Anterior cingulate cortex (tissue), 58 donors: ENCODE measurements at regions not wholly inside any gene's neighbourhood (a gene's known extent, or its start where the extent isn't known, plus 50 kb on each side); places are given as distances from the start of the nearest gene placed in this dataset.

Experiments used
- DNase-seq, 58 donors: peaks; one replicate each; lab custom pipeline; 2025; lab: John Stamatoyannopoulos, UW

DNA sequence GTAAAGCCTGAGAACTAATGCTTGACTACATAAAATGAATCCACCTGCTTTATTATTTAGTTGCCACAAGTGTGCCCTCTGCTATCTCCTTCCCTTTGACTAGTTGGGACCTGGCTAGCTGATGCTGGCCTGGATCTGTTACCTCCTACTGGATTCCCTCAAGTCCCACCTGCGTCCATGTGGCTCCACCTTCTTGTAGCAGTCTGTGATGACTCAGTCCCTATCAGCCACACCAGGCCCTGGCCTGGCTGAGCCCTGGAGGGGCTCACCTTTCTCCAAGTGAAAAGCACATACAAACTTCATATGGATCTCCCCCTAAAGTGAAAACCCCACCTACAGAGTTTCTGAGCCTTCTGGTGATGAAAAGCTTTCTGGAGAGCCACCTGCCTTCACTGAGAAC, 611.4 kb downstream of the SEMA5A start:
- DNase-seq: no peak

- no peak for DNase-seq
These were observed 604.9 kb downstream of the SEMA5A start for GRCh38 chr5:8940934-8941333.

GRCh38 chr5:8943301-8943700, 602.6 kb downstream of the SEMA5A start:
- no peak for DNase-seq

DNA sequence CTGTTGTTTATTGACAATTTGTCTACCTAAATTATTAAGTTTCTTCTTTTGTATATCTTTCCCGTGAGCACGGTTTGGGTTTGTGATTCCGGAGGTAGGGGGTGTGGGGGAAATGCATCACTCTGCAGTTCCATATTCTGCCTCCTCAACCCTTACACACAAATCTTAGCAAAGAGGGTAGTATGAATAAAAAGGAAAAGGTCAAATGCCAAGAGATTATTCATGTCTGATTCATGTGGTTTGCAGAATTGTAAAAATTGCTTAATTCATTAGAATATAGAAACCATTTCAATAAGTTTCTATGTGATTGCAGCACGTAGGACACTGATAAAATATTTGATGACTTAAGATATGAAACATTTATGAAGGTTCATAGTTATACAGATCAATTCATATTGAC, 601.9 kb downstream of the SEMA5A start:
- DNase-seq: no peak

GRCh38 chr5:8945972-8946371, 599.9 kb downstream of the SEMA5A start:
- DNase-seq: no peak

GRCh38 chr5:8949908-8950307, 596.0 kb downstream of the SEMA5A start:
- DNase-seq: no peak

GRCh38 chr5:8952147-8952546, 593.7 kb downstream of the SEMA5A start:
- DNase-seq: no peak

GRCh38 chr5:8953016-8953415, 592.9 kb downstream of the SEMA5A start:
- DNase-seq: no peak

DNA sequence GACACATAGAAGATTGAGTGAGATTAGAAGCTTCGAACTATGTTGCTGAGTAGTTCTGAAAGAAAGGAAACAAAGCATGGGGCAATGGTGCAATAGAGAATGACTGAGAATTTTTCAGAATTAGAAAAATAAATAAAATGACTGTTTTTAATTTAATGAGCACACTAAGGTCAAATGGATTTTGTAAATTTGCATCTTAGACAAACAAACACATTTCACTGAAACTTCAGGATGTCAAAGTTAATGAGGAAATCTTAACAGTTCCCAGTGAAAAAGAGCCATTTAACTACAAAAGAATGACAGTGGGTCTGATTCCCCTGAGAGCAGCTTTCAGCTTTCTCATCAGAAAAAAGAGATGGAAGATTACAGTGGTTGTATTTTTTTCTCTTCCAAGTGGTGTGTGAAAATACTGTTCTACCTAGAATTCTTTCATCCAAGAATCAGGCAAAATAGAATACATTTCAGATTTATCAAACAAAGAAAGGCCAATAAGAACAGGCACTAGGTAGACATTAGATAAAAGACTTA, 591.9 kb downstream of the SEMA5A start:
- no peak for DNase-seq

DNA sequence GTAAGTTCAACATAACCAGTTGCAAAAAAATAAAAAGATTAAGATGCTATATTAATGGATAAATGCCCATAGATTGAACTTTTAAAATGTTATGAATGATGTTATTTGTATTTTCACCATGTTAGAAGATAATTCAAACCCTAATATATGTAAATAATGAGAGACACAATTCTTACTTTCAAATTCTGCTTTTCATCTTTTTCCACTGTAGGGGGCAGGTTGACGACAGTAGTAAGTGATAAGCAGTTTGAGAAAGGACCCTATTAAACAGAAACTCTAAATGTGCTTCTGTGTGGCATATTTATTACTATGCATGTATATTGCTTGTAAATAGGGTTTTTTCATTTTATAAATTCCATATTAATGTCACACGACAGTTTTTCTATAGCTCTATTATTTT, 591.1 kb downstream of the SEMA5A start:
- no peak for DNase-seq

- DNase-seq: no peak
These were observed 589.2 kb downstream of the SEMA5A start for GRCh38 chr5:8956659-8957058.

GRCh38 chr5:8958602-8959001, 587.3 kb downstream of the SEMA5A start:
- DNase-seq: no peak

GRCh38 chr5:8961219-8961618, 584.7 kb downstream of the SEMA5A start:
- DNase-seq: no peak

- DNase-seq: no peak
These were observed 583.9 kb downstream of the SEMA5A start for GRCh38 chr5:8961956-8962355.

GRCh38 chr5:8981016-8981415, 564.9 kb downstream of the SEMA5A start:
- DNase-seq: no peak

- DNase-seq: no peak
These were observed 564.4 kb downstream of the SEMA5A start for GRCh38 chr5:8981496-8981895.

- DNase-seq: no peak
These were observed 561.5 kb downstream of the SEMA5A start for GRCh38 chr5:8984386-8984785.
